ENCODE measurements at regions not wholly inside any gene's neighbourhood (a gene's known extent, or its start where the extent isn't known, plus 50 kb on each side); places are given as distances from the start of the nearest gene placed in this dataset.

DNA sequence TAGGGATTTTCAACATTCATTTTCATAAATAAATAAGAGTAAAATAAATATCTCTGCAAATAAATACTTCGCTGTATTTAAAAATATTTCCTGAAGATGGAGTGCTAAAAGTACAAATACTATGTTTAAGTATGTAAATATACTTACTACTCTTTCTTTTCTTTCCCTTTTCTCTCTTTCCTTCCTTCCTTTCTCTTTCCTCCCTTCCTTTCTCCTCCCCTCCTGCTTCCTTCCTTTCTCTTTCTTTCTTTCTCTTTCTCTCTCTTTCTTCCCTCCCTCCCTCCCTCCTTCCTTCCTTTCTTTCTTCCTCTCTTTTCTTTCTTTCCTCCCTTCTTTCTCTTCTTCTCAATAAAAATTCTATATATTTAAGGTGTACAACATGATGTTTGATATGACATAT is 496.1 kb downstream of the CCSER2 start:
- Histone ChIP-seq H3K4me1 (no peaks in the 10 kb centered on the region), H3K27me3 (no peaks in the 10 kb centered on the region), H3K27ac (no peak overlapping the region), H3K9me3 (no peaks in the 10 kb centered on the region), H3K4me3 (no peak overlapping the region), H3K36me3 (no peaks in the 10 kb centered on the region)
- intact Hi-C loops (cut with DNase I; ENCODE audit: low total_unique reads), result no loop called here
- DNase-seq, result no peak
- TF ChIP-seq, protein P1, sequence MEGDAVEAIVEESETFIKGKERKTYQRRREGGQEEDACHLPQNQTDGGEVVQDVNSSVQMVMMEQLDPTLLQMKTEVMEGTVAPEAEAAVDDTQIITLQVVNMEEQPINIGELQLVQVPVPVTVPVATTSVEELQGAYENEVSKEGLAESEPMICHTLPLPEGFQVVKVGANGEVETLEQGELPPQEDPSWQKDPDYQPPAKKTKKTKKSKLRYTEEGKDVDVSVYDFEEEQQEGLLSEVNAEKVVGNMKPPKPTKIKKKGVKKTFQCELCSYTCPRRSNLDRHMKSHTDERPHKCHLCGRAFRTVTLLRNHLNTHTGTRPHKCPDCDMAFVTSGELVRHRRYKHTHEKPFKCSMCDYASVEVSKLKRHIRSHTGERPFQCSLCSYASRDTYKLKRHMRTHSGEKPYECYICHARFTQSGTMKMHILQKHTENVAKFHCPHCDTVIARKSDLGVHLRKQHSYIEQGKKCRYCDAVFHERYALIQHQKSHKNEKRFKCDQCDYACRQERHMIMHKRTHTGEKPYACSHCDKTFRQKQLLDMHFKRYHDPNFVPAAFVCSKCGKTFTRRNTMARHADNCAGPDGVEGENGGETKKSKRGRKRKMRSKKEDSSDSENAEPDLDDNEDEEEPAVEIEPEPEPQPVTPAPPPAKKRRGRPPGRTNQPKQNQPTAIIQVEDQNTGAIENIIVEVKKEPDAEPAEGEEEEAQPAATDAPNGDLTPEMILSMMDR (IDR thresholded peaks at IDR 0.05 in 4 of 5, conservative IDR thresholded peaks at IDR 0.05 in 1 of 5), result no peak
- TF ChIP-seq POLR2A (IDR thresholded peaks at IDR 0.05), result no peak
- in situ Hi-C loops (cut with MboI; ENCODE audit: low sequenced_read_pairs in 4 of 4), result no loop called here
- no peak for ATAC-seq

DNA sequence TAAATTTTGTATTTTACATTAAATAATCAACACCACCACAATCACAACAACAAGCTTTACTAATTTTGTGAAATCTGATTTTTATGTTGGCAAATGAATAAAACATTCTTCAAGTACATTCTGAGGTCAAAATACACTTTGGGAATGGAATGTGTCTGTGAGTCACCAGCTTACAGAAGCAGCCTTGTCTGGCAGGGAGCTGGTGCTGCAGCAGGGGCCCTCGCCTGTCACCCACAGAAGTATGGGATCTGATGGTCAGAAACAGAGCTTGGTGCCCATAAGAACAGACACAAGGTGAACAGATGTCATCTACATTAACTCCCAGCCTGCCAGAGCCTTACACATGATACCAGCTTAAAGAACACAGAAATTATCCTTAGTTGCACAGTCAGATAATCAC is 496.9 kb downstream of the CCSER2 start:
- Histone ChIP-seq H3K4me1 (no peaks in the 10 kb centered on the region), H3K36me3 (no peaks in the 10 kb centered on the region), H3K9me3 (no peaks in the 10 kb centered on the region), H3K27me3 (no peaks in the 10 kb centered on the region), H3K27ac (no peak overlapping the region), H3K4me3 (no peak overlapping the region)
- TF ChIP-seq, protein P1 (IDR thresholded peaks at IDR 0.05 in 4 of 5, conservative IDR thresholded peaks at IDR 0.05 in 1 of 5), result no peak
- no peak for TF ChIP-seq POLR2A (IDR thresholded peaks at IDR 0.05)
- intact Hi-C loops (cut with DNase I; ENCODE audit: low total_unique reads) (no loop called here), in situ Hi-C loops (cut with MboI; ENCODE audit: low sequenced_read_pairs in 4 of 4) (no loop called here)
- DNase-seq (no peak), ATAC-seq (no peak)

DNA sequence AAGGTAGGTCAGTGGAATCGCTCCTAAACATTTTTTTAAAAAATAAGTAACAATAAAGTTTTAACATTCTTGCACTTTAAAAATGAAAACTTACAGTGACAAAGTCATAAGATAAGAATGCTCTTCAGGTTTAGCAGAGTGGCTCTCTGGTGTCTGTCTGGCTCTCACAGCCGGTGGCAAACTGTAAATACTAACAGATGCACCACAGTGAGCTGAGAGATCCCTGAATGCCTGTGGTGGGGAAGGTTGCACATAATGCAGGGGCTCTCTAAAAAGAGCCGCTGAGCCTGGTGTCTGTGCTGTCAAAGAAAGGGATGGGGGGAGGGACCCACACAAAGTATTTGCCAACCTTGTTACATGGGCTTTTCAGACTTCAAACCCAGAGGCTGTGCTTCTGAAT is 498.3 kb downstream of the CCSER2 start:
- no peak for ATAC-seq
- H3K4me1 ChIP-seq, result no peaks in the 10 kb centered on the region
- no peak overlapping the region for H3K4me3 ChIP-seq
- intact Hi-C loops (cut with DNase I; ENCODE audit: low total_unique reads), result no loop called here
- no peaks in the 10 kb centered on the region for H3K9me3 ChIP-seq
- H3K27me3 ChIP-seq, result no peaks in the 10 kb centered on the region
- in situ Hi-C loops (cut with MboI; ENCODE audit: low sequenced_read_pairs in 4 of 4), result no loop called here
- DNase-seq, result no peak
- no peak overlapping the region for H3K27ac ChIP-seq
- H3K36me3 ChIP-seq, result no peaks in the 10 kb centered on the region
- TF ChIP-seq POLR2A (IDR thresholded peaks at IDR 0.05), result no peak
- TF ChIP-seq, protein P1 (IDR thresholded peaks at IDR 0.05 in 4 of 5, conservative IDR thresholded peaks at IDR 0.05 in 1 of 5), result no peak

DNA sequence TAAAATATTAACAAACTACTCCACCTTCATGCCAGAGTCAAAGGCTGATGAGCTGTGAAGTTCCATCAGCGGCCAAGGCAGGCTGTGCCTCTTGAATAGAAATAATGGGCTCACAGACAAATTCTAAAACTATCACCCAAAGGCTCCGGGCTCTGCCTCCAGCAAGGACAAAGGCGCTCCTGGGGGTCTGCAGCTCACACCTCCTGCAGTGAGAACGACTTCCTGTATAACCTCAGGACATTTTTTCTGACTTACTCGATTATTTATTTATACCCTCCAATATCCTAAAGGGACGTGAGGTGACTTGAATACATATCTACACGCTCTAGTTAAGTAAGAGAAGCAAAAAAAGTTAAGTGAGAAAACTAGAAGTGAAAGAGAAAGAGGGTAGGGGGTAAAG is 500.7 kb downstream of the CCSER2 start:
- Histone ChIP-seq H3K9me3 (no peaks in the 10 kb centered on the region), H3K27ac (no peak overlapping the region), H3K36me3 (no peaks in the 10 kb centered on the region), H3K4me3 (no peak overlapping the region), H3K27me3 (no peaks in the 10 kb centered on the region), H3K4me1 (no peaks in the 10 kb centered on the region)
- TF ChIP-seq, protein P1 (IDR thresholded peaks at IDR 0.05 in 4 of 5, conservative IDR thresholded peaks at IDR 0.05 in 1 of 5), result no peak
- no peak for TF ChIP-seq POLR2A (IDR thresholded peaks at IDR 0.05)
- in situ Hi-C loops (cut with MboI; ENCODE audit: low sequenced_read_pairs in 4 of 4), result no loop called here
- ATAC-seq (no peak), DNase-seq (no peak)
- intact Hi-C loops (cut with DNase I; ENCODE audit: low total_unique reads), result no loop called here

DNA sequence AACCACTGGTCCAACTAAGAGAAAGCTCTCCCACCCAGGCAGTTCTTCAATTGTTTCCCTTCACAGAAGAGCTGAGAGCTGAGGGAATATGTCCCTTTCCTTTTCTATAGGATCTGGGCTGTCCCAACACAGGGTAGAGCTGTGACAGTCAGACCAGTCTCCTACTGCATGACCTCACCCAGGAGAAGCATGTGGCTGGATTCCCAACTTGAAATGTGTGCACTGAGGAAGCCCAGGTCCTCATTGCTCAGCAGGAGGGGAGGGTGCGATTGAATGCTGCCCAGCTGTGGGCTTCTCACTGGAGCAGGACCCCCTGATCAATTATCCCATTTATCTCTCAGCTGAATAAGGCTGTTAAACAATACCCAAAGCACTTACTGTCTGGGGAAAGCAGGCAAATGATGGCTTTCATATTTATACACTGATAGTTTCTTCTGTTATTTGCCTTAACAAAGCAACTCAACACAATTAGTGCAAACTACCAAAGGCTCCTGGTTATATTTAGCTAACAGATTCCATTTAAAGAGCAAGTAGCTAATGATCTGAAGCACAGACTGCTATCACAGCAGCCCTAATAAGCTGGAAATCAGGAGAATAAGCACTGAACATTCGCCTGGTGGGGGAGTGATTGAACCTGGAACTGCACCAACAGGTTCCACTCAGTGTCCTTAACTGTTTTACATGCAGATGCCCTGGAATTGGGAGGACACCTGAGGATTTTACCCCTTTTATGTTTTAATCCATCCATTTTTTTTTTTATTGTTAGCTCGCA is 508.8 kb downstream of the CCSER2 start:
- Histone ChIP-seq H3K9me3 (no peaks in the 10 kb centered on the region), H3K36me3 (no peaks in the 10 kb centered on the region), H3K27ac (no peak overlapping the region), H3K4me3 (no peak overlapping the region), H3K27me3 (no peaks in the 10 kb centered on the region), H3K4me1 (no peaks in the 10 kb centered on the region)
- intact Hi-C loops (cut with DNase I; ENCODE audit: low total_unique reads) (no loop called here), in situ Hi-C loops (cut with MboI; ENCODE audit: low sequenced_read_pairs in 4 of 4) (no loop called here)
- ATAC-seq, result no peak
- DNase-seq, result no peak
- TF ChIP-seq POLR2A (IDR thresholded peaks at IDR 0.05), result no peak
- TF ChIP-seq, protein P1 (IDR thresholded peaks at IDR 0.05 in 4 of 5, conservative IDR thresholded peaks at IDR 0.05 in 1 of 5), result no peak
